ENCODE measurements at regions not wholly inside any gene's neighbourhood (a gene's known extent, or its start where the extent isn't known, plus 50 kb on each side); places are given as distances from the start of the nearest gene placed in this dataset.

DNA sequence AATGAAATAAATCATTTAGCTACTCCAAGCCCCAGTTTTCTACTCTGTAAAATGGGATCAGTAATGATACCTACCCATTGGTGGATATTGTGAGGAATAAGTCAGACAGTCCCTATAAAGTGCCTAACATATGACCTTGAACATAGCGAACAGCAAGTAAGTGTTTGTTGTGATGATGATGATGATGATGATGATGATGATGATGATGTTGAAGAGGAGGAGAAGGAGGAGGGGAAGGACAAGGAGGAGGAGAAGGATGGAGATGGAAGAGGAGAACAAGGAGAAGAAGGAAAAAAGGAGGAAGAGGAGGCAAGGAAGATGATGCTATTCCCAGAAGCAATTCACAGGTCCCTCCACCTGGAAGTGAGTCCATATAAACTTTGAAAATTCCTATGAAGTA is 264.3 kb downstream of the MAFB start:
- H3K36me3 ChIP-seq: no peaks in the 10 kb centered on the region
- no peak overlapping the region for H3K4me3 ChIP-seq
- no peak for TF ChIP-seq POLR2A (IDR thresholded peaks at IDR 0.05)
- no peak for TF ChIP-seq POLR2AphosphoS5 (IDR thresholded peaks at IDR 0.05; ENCODE audit: insufficient read depth in 1 of 2, low read depth in 1 of 2)
- TF ChIP-seq, protein P1, sequence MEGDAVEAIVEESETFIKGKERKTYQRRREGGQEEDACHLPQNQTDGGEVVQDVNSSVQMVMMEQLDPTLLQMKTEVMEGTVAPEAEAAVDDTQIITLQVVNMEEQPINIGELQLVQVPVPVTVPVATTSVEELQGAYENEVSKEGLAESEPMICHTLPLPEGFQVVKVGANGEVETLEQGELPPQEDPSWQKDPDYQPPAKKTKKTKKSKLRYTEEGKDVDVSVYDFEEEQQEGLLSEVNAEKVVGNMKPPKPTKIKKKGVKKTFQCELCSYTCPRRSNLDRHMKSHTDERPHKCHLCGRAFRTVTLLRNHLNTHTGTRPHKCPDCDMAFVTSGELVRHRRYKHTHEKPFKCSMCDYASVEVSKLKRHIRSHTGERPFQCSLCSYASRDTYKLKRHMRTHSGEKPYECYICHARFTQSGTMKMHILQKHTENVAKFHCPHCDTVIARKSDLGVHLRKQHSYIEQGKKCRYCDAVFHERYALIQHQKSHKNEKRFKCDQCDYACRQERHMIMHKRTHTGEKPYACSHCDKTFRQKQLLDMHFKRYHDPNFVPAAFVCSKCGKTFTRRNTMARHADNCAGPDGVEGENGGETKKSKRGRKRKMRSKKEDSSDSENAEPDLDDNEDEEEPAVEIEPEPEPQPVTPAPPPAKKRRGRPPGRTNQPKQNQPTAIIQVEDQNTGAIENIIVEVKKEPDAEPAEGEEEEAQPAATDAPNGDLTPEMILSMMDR (IDR thresholded peaks at IDR 0.05): no peak
- H3K27ac ChIP-seq: no peak overlapping the region
- no peaks in the 10 kb centered on the region for H3K27me3 ChIP-seq
- intact Hi-C loops (cut with DNase I): no loop called here
- no peaks in the 10 kb centered on the region for H3K4me1 ChIP-seq
- no peak for DNase-seq (ENCODE audit: extremely low spot score in 2 of 2)
- H3K9me3 ChIP-seq: no peaks in the 10 kb centered on the region

DNA sequence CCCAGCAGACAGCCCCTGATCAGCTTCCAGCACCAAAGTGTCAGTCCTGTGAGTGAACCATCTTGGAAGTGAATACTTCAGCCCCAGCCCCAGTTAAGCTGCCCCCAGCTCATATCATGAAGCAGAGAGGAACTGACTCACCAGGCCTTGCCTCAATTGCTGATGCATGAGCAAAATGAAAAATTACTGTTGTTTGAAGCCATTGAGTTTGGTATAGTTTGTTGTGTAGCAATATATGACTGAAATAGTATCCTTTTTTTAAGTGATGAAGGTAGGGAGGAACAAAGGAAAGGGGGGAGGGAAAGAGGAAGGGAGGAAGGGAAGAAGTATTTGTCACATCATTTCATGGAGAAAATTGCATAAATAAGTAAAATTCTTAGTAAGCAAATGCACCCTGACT is 266.4 kb downstream of the MAFB start:
- DNase-seq (ENCODE audit: extremely low spot score in 2 of 2): no peak
- TF ChIP-seq POLR2AphosphoS5 (IDR thresholded peaks at IDR 0.05; ENCODE audit: insufficient read depth in 1 of 2, low read depth in 1 of 2) (no peak), POLR2A (IDR thresholded peaks at IDR 0.05) (no peak)
- TF ChIP-seq, protein P1 (IDR thresholded peaks at IDR 0.05): no peak
- Histone ChIP-seq H3K27ac (no peak overlapping the region), H3K9me3 (no peaks in the 10 kb centered on the region), H3K4me3 (no peak overlapping the region), H3K27me3 (no peaks in the 10 kb centered on the region), H3K36me3 (no peaks in the 10 kb centered on the region), H3K4me1 (no peaks in the 10 kb centered on the region)
- intact Hi-C loops (cut with DNase I): no loop called here

GRCh38 chr20:40416274-40416673 is 272.8 kb downstream of the MAFB start:
- no peaks in the 10 kb centered on the region for H3K9me3 ChIP-seq
- TF ChIP-seq POLR2A (IDR thresholded peaks at IDR 0.05) (no peak), POLR2AphosphoS5 (IDR thresholded peaks at IDR 0.05; ENCODE audit: insufficient read depth in 1 of 2, low read depth in 1 of 2) (no peak)
- TF ChIP-seq, protein P1 (IDR thresholded peaks at IDR 0.05): no peak
- intact Hi-C loops (cut with DNase I): no loop called here
- H3K4me1 ChIP-seq: no peaks in the 10 kb centered on the region
- no peaks in the 10 kb centered on the region for H3K27me3 ChIP-seq
- DNase-seq (ENCODE audit: extremely low spot score in 2 of 2): no peak
- H3K27ac ChIP-seq: no peak overlapping the region
- no peaks in the 10 kb centered on the region for H3K36me3 ChIP-seq
- no peak overlapping the region for H3K4me3 ChIP-seq

- Histone ChIP-seq H3K36me3 (no peaks in the 10 kb centered on the region), H3K9me3 (no peaks in the 10 kb centered on the region), H3K27ac (no peak overlapping the region), H3K27me3 (no peaks in the 10 kb centered on the region), H3K4me3 (no peak overlapping the region), H3K4me1 (no peaks in the 10 kb centered on the region)
- intact Hi-C loops (cut with DNase I): no loop called here
- TF ChIP-seq POLR2AphosphoS5 (IDR thresholded peaks at IDR 0.05; ENCODE audit: insufficient read depth in 1 of 2, low read depth in 1 of 2): peak in 1 of 2 donors; percentile 63
- no peak for TF ChIP-seq POLR2A (IDR thresholded peaks at IDR 0.05)
- TF ChIP-seq, protein P1 (IDR thresholded peaks at IDR 0.05): no peak
- no peak for DNase-seq (ENCODE audit: extremely low spot score in 2 of 2)
These were observed 274.0 kb downstream of the MAFB start for GRCh38 chr20:40414843-40415615.

DNA sequence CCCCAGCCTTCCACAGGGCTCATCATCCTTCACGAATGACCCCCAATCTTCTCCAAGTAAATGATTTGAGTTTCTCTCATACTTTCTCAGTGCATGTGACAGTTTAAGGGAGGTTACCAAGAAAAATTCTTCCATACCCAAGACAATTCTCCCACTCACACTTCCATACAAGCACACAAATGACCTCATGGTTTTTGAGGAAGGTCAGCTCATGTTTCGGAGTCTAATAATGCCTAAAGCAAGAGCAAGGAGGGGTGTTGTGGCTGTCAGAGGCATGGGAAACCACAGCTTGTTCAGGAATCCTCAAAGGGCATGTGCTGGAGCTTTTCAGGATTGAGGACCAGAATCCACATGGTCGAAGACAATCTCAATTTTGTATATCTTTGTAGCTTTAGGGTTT is 279.0 kb downstream of the MAFB start:
- no peaks in the 10 kb centered on the region for H3K4me1 ChIP-seq
- TF ChIP-seq POLR2AphosphoS5 (IDR thresholded peaks at IDR 0.05; ENCODE audit: insufficient read depth in 1 of 2, low read depth in 1 of 2): no peak
- no peak for TF ChIP-seq POLR2A (IDR thresholded peaks at IDR 0.05)
- TF ChIP-seq, protein P1 (IDR thresholded peaks at IDR 0.05): no peak
- intact Hi-C loops (cut with DNase I): no loop called here
- no peak overlapping the region for H3K27ac ChIP-seq
- H3K9me3 ChIP-seq: no peaks in the 10 kb centered on the region
- H3K36me3 ChIP-seq: no peaks in the 10 kb centered on the region
- H3K27me3 ChIP-seq: no peaks in the 10 kb centered on the region
- no peak for DNase-seq (ENCODE audit: extremely low spot score in 2 of 2)
- no peak overlapping the region for H3K4me3 ChIP-seq
